Hepatocyte (in vitro differentiated cells): ENCODE measurements at regions not wholly inside any gene's neighbourhood (a gene's known extent, or its start where the extent isn't known, plus 50 kb on each side); places are given as distances from the start of the nearest gene placed in this dataset.

ENCODE experiments used
- DNase-seq: peaks from one replicate; pipeline ENCODE4 v3.0.0-alpha.2; 2016; ENCODE audit warnings: low spot score
- H2AFZ ChIP-seq: fragments of 200-600 bp; sonication (generic); 2 replicates; pipeline ENCODE4 v1.6.0; 2016; ENCODE audit warnings: antibody characterized with exemption, mild to moderate bottlenecking
- H3K27ac ChIP-seq: fragments of 200-600 bp; sonication (generic); 2 replicates; pipeline ENCODE4 v1.5.1; 2016; ENCODE audit warnings: mild to moderate bottlenecking
- H3K27me3 ChIP-seq: fragments of 200-600 bp; sonication (generic); 2 replicates; pipeline ENCODE4 v1.6.1; 2016
- H3K36me3 ChIP-seq: fragments of 200-600 bp; sonication (generic); replicated peaks from 2 replicates; pipeline ENCODE4 v1.5.1; 2016; ENCODE audit warnings: low read depth; ENCODE audit not compliant: insufficient read depth
- H3K4me1 ChIP-seq: fragments of 200-600 bp; sonication (generic); 2 replicates; pipeline ENCODE4 v1.5.1; 2016; ENCODE audit warnings: mild to moderate bottlenecking, moderate library complexity; ENCODE audit not compliant: insufficient read depth
- H3K4me2 ChIP-seq: fragments of 200-600 bp; sonication (generic); 2 replicates; pipeline ENCODE4 v1.6.0; 2016
- H3K4me3 ChIP-seq: fragments of 200-600 bp; sonication (generic); 2 replicates; pipeline ENCODE4 v1.5.1; 2016; ENCODE audit warnings: mild to moderate bottlenecking
- H3K79me2 ChIP-seq: fragments of 200-600 bp; sonication (generic); 2 replicates; pipeline ENCODE4 v1.6.0; 2017; ENCODE audit warnings: mild to moderate bottlenecking
- H3K9me2 ChIP-seq: fragments of 200-600 bp; sonication (generic); replicated peaks from 2 replicates; pipeline ENCODE4 v1.6.0; 2017; ENCODE audit warnings: mild to moderate bottlenecking; ENCODE audit not compliant: insufficient read depth
- H3K9me3 ChIP-seq: fragments of 200-600 bp; sonication (generic); 2 replicates; pipeline ENCODE4 v1.5.1; 2016; ENCODE audit warnings: low read depth, mild to moderate bottlenecking
- H4K20me1 ChIP-seq: fragments of 200-600 bp; sonication (generic); 2 replicates; pipeline ENCODE4 v1.6.0; 2016; ENCODE audit warnings: mild to moderate bottlenecking; ENCODE audit not compliant: insufficient read depth, poor library complexity, severe bottlenecking
- CTCF ChIP-seq: fragments of 200-600 bp; sonication (generic); IDR thresholded peaks from 2 replicates; pipeline ENCODE4 v1.5.1; 2016; ENCODE audit warnings: antibody characterized with exemption, mild to moderate bottlenecking; ENCODE audit not compliant: poor library complexity
- EZH2 ChIP-seq: fragments of 200-600 bp; sonication (generic); IDR thresholded peaks from 2 replicates; pipeline ENCODE4 v1.6.1; 2016; ENCODE audit warnings: antibody characterized with exemption, mild to moderate bottlenecking, borderline replicate concordance
- EZH2phosphoT487 ChIP-seq: fragments of 200-600 bp; sonication (generic); IDR thresholded peaks from one replicate; pipeline ENCODE4 v1.6.1; 2018; ENCODE audit warnings: antibody characterized with exemption, mild to moderate bottlenecking, low read depth, moderate library complexity; ENCODE audit not compliant: unreplicated experiment, severe bottlenecking
- WGBS: methylation state at CpG from one replicate; pipeline ENCODE4 v1.1.6; 2016; ENCODE audit warnings: low lambda C conversion rate; ENCODE audit errors: missing lambda C conversion rate; 5-methylcytosine and 5-hydroxymethylcytosine counted together

GRCh38 chr18:60664736-60665135, 292.2 kb upstream of the MC4R start:
- Histone ChIP-seq H3K27ac (no peak overlapping the region), H2AFZ (no peak overlapping the region), H3K27me3 (no peaks in the 10 kb centered on the region), H3K36me3 (no peaks in the 10 kb centered on the region), H4K20me1 (no peaks in the 10 kb centered on the region), H3K79me2 (no peaks in the 10 kb centered on the region), H3K9me3 (no peaks in the 10 kb centered on the region), H3K4me1 (no peaks in the 10 kb centered on the region), H3K4me3 (no peak overlapping the region), H3K9me2 (no peaks in the 10 kb centered on the region), H3K4me2 (no peak overlapping the region)
- no peak for TF ChIP-seq CTCF
- TF ChIP-seq EZH2, result no peak
- no peak for TF ChIP-seq EZH2phosphoT487
- 89% methylated on average over 4 of the region's 4 CpGs for WGBS
- no peak for DNase-seq

GRCh38 chr18:60667016-60667415, 294.4 kb upstream of the MC4R start:
- Histone ChIP-seq H3K36me3 (no peaks in the 10 kb centered on the region), H3K4me3 (no peak overlapping the region), H2AFZ (no peak overlapping the region), H3K9me2 (no peaks in the 10 kb centered on the region), H3K79me2 (no peaks in the 10 kb centered on the region), H4K20me1 (no peaks in the 10 kb centered on the region), H3K4me1 (no peaks in the 10 kb centered on the region), H3K27ac (no peak overlapping the region), H3K9me3 (no peaks in the 10 kb centered on the region), H3K27me3 (no peaks in the 10 kb centered on the region), H3K4me2 (no peak overlapping the region)
- 96% methylated on average over 1 of the region's 1 CpG for WGBS
- TF ChIP-seq EZH2phosphoT487 (no peak), EZH2 (no peak), CTCF (no peak)
- no peak for DNase-seq

GRCh38 chr18:60668583-60668982, 296.0 kb upstream of the MC4R start:
- H3K27me3 ChIP-seq, result no peaks in the 10 kb centered on the region
- no peaks in the 10 kb centered on the region for H3K9me3 ChIP-seq
- TF ChIP-seq EZH2 (no peak), EZH2phosphoT487 (no peak), CTCF (no peak)
- DNase-seq, result no peak
- H3K4me1 ChIP-seq, result no peaks in the 10 kb centered on the region
- H3K27ac ChIP-seq, result no peak overlapping the region
- no peaks in the 10 kb centered on the region for H3K9me2 ChIP-seq
- no peaks in the 10 kb centered on the region for H3K36me3 ChIP-seq
- H4K20me1 ChIP-seq, result no peaks in the 10 kb centered on the region
- no peaks in the 10 kb centered on the region for H3K79me2 ChIP-seq
- WGBS, result 92% methylated on average over 4 of the region's 4 CpGs
- H2AFZ ChIP-seq, result no peak overlapping the region
- H3K4me3 ChIP-seq, result no peak overlapping the region
- no peak overlapping the region for H3K4me2 ChIP-seq

GRCh38 chr18:60669938-60670337, 297.4 kb upstream of the MC4R start:
- no peaks in the 10 kb centered on the region for H3K9me3 ChIP-seq
- H2AFZ ChIP-seq, result no peak overlapping the region
- no peak overlapping the region for H3K4me2 ChIP-seq
- H3K9me2 ChIP-seq, result no peaks in the 10 kb centered on the region
- H3K27me3 ChIP-seq, result no peaks in the 10 kb centered on the region
- H3K27ac ChIP-seq, result no peak overlapping the region
- TF ChIP-seq EZH2 (no peak), CTCF (no peak), EZH2phosphoT487 (no peak)
- no peaks in the 10 kb centered on the region for H3K4me1 ChIP-seq
- no peaks in the 10 kb centered on the region for H3K36me3 ChIP-seq
- H3K4me3 ChIP-seq, result no peak overlapping the region
- H3K79me2 ChIP-seq, result no peaks in the 10 kb centered on the region
- DNase-seq, result no peak
- no peaks in the 10 kb centered on the region for H4K20me1 ChIP-seq
